ENCODE measurements at regions not wholly inside any gene's neighbourhood (a gene's known extent, or its start where the extent isn't known, plus 50 kb on each side); places are given as distances from the start of the nearest gene placed in this dataset.

- no peak overlapping the region for H3K27ac ChIP-seq
- no peak for TF ChIP-seq ZFX (IDR thresholded peaks at IDR 0.05)
- TF ChIP-seq CTCF (conservative IDR thresholded peaks at IDR 0.05) = no peak
Measured at GRCh38 chr10:29199941-29200679, 88.8 kb upstream of the LYZL1 start.

- no peak overlapping the region for H3K27ac ChIP-seq
- TF ChIP-seq ZFX (IDR thresholded peaks at IDR 0.05) (no peak), CTCF (conservative IDR thresholded peaks at IDR 0.05) (no peak)
Measured at GRCh38 chr10:29202386-29202940, 86.4 kb upstream of the LYZL1 start.

- TF ChIP-seq CTCF (conservative IDR thresholded peaks at IDR 0.05) = no peak
- no peak for TF ChIP-seq ZFX (IDR thresholded peaks at IDR 0.05)
Measured at GRCh38 chr10:29203432-29203831, 85.4 kb upstream of the LYZL1 start.

DNA sequence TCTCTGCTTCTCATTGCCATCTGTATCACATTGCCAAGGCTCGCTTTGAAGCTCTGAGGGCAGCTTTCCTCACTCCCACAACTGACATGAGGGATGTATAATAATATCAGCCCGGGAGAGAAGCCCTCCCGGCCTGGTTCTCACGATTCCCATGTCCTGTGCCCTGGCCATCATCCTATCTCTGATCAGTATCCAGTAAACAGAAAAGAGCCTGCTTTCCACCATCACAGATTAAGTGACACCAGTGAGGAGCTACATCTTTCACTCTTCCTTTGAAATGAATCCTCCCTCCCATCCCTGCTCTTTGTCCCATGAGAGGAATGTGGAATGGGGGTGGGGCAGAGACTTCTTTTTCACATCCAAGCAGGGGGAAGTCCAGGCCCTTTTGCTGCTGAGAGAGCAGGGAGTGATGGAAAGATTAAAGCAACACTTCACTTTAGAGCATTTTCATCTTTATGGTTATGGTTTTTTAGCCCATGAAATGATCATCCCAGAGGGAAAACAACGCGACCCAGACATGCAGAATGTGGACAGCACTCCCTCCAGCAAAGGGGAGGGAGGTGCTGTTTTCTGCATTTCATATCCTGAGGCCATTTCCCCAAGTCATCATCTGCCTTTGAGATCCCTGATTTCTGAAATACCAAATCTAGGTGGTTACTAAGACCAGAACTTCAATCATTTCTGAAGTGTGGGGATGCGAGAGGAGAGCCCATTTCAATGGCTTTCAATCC lies 84.6 kb upstream of the LYZL1 start:
- H3K27ac ChIP-seq = no peak overlapping the region
- TF ChIP-seq CTCF (conservative IDR thresholded peaks at IDR 0.05) = no peak
- TF ChIP-seq ZFX (IDR thresholded peaks at IDR 0.05) = no peak

More at GRCh38 chr10:29203432-29203831, 85.4 kb upstream of the LYZL1 start:
- H3K27ac ChIP-seq = no peak overlapping the region

- no peak overlapping the region for H3K27ac ChIP-seq
- TF ChIP-seq CTCF (conservative IDR thresholded peaks at IDR 0.05) (no peak), ZFX (IDR thresholded peaks at IDR 0.05) (no peak)
Measured at GRCh38 chr10:29205787-29206186, 83.1 kb upstream of the LYZL1 start.

- TF ChIP-seq ZFX (IDR thresholded peaks at IDR 0.05) = no peak
- no peak for TF ChIP-seq CTCF (conservative IDR thresholded peaks at IDR 0.05)
- H3K27ac ChIP-seq = no peak overlapping the region
Measured at GRCh38 chr10:29208845-29209244, 80.0 kb upstream of the LYZL1 start.

DNA sequence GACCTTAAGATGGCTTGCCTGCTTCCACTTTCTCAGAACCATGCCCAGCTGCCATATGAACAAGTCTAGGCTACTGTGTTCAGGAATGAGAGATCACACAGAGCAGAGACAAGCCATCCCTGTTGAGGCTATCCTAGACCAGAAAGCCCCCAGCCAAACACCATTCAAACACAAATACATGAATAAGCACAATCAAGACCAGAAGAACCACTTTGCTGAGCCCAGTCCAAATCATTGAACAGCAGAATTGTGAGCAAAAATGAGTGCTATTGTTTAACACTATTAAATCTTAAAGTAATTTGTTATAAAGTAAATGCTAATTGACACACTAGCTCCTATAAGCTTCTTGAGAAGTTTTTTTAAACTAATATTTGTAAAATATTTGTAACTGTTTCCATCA lies 79.0 kb upstream of the LYZL1 start:
- H3K27ac ChIP-seq = no peak overlapping the region
- TF ChIP-seq ZFX (IDR thresholded peaks at IDR 0.05) (no peak), CTCF (conservative IDR thresholded peaks at IDR 0.05) (no peak)
